HG03066 (cell line): ENCODE measurements at regions not wholly inside any gene's neighbourhood (a gene's known extent, or its start where the extent isn't known, plus 50 kb on each side); places are given as distances from the start of the nearest gene placed in this dataset.
"Not testable (repeated sequence)": the region's sequence is repeated elsewhere in the genome, so short reads cannot be mapped to it uniquely, and the experiment has no call there.

Source experiments
- ATAC-seq: cut with Tn5 transposase; IDR thresholded peaks from one replicate; pipeline ENCODE4 v1.9.1; 2021; ENCODE audit warnings: low read depth; ENCODE audit not compliant: unreplicated experiment

DNA sequence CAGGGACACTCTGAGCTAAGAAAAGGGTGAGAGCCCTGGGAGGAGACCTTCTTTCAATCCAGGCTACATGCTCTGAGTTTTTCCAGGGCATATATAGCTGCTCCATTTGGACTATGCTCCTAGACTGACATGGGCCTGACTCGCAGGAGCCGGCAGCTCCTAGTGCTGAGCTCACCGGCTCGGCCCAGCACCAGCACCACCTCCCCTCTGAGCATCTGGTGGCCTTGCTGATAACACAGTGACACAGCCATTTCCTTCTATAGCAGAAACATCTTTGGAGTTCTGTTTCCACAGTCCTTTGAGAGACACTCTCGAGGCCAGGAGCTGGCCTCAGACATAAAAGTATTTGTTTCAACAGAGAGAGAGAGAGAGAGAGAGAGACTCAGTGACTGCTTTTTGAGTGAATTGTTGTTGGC, 184.9 kb downstream of the TM9SF2 start:
- ATAC-seq, result no peak

DNA sequence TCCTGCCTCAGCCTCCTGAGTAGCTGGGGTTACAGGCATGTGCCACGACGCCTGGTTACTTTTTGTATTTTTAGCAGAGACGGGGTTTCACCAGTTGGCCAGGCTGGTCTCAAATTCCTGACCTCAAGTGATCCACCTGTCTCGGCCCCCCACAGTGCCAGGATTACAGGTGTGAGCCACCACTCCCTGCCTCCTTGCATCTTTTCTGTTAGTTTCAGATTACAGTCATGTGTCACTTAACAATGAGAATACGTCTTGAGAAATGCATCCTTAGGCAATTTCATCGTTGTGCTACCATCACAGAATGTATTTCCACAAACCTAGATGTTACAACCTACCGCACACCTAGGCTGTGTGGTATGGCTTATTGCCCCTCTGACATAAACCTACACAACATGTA, 180.4 kb downstream of the TM9SF2 start:
- ATAC-seq, result no peak

DNA sequence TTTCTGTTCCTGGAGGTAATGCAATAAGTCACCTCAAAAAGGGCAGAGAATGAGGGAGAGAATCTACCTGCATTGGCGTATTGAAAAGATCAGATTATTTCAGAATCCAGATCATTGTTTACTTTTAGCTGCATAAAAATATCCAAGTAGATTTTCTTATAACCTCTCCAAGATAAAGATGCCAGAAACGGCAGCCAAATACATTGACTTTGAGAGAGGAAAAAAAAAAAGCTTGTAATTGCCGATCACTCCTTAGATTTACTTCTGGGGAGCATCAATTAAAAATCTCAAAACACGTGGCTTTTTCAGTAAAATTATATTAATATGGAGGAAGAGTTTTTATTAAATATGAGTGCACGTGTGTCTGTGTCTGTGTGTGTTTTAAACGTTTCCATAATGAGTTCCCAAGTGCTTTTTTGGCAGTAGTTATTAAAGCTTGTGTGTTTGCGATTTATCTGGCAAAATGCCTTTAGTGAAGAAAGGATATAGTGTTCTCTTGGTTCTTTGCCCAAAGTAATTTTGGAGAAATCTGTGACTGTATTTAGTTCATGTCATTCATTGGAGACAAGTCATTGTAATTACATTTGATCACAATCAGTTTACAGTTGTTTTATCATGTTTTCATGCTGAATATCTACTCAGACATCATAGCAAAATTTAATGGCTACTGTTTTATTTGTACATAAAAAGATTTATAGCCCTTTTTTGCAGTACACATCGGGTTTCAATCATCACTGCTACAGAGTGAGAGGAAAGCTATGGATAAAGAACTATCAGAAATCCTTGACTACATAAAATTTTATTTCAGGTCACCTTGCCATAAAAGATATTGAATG, 176.1 kb downstream of the TM9SF2 start:
- no peak for ATAC-seq

DNA sequence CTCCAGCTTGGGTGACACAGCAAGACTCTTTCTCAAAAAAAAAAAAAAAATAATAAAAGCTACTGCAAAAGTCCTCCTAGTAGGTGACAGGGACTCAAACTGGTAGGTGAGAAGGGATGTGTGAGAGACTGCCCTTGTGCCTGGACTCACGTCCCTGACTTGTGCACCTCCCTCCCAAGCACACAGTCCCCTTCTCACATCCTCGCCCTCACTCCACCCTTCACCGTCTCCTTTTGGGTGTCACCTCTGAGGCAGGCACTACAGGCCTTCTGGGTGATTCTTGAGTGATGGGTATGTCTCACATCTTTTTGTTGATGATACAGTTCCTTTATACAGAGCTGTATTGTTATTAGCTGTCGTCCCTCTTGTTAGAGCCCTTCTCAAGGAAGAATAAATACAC, 170.5 kb downstream of the TM9SF2 start:
- no peak for ATAC-seq

DNA sequence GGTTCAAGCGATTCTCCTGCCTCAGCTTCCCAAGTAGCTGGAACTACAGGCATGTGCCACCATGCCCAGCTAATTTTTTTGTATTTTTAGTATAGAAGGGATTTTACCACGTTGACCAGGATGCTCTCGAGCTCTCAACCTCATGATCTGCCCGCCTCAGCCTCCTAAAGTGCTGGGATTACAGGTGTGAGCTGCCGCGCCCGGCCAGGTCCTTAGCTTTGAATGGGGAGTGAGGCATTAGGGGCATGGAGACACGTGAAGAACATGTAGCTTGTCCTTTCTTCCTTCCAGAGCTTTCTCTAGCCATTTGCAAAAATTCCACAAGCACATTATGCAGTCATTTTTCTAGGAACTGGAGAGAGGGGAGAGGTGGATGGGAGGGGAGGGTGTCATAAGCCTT, 167.8 kb downstream of the TM9SF2 start:
- not testable (repeated sequence) for ATAC-seq

DNA sequence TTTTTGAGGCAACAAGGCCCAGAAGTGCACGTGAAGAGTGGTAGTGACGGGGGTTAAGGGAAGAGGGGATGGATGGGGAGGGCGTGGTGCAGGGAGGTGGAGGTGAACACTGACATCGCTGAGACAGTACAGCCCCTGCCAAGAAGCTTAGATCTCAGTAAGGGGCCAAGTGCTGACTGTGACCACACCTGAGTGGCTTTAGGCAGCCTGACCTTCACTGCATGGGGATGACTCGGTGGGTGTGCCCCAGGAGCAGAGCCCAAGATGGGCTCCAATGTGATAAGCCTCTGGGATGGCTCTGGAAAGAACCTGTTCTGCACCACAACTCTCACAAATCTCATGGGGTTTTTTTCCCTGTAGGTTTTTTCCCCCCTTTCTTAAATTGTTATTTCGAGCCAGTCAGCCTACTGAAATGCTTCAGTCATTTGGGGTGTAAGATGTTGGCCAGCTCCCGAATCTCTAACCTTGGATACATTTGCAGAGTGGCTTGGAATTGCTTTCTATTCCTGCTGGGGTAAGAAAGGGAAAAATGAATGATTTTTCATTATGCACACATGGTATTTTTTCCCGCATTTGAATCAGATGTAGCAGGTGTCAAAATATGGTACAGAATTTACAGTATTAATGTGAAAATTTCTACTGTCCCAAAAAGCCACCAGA, 165.0 kb downstream of the TM9SF2 start:
- ATAC-seq, result no peak

DNA sequence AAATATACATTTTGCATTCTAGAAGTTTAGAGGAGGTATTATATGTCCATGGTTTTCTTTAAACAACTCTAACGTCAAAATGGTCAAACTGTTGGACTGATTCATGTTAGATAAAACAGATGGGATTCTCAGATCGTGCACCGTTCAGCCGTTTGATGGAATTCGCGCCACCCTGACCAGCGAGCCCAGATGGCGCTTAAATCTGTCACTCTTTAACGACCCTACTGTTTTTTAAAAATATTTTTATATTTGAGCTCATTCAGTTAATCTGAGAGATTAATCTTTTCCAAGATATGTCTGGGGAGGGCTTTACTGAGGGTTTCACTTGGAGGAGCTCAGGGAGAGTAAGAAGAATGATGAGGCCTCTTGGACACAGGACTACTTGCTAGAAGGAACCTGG, 164.4 kb downstream of the TM9SF2 start:
- ATAC-seq, result no peak

DNA sequence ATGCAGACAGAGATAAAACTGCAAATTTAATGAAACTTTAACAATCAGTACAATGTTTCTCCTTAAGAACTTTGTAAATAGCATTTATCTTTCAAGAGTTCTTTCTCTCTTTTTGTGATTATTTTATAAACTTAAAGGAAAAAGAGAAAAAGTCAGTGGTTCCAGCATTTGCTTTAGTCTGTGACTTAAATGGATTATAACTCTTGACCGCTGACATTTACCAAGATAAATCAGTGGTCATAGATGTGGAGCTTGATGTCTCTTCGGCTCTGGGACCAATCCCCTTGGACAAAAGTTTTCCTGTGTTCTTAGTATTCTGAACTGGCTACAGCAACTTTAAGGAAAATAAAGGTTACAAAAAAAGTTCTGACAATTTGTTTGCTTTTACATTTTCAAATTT, 162.6 kb downstream of the TM9SF2 start:
- no peak for ATAC-seq

DNA sequence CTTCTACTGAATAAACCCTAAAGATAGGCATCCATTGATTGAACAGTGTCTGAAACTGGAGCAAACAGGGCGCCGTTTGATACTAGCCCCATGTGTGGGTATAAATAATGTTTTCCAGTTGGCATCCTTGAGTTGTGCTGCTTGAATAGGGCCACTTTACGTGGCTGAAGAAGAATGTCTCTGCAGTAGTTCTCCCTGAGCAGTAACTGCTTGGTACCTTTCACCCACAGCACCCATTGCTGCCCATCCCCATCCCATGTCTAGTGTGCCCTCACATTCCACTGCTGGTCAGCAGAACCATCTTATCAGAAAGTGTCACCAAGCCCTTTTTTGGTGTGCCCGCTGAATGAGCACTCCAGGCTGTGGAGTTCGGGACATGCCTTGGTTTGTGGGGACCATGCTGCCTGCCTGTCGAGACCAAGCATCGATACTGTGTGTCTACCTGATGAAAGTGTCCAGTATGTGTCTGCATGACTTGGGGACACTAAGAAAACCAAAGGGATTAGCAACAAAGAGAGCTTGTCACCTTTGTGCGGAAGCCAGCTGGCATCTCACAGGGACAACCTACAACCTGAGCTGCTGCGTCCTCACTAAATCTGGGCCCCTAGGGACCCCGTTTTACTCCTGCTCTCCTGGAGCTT, 162.0 kb downstream of the TM9SF2 start:
- ATAC-seq, result no peak

DNA sequence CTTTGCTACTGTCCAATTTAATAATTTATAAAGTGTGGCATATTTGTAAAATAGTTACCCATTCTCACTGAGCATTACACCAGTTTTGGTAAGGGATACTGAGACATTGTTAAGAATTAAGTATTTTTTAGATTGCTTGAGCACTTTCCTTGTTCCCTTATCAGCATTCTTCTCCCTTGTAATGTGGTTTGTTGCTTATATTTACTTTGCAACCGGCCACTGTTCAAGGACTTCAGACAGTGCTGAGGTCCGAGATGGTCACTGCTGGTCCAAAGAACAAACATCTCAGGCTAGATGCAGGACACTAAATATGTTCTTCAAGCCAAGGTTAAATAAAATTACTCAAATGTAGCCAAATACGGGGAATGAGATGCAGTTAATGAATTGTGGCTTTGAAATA, 161.4 kb downstream of the TM9SF2 start:
- ATAC-seq, result no peak

DNA sequence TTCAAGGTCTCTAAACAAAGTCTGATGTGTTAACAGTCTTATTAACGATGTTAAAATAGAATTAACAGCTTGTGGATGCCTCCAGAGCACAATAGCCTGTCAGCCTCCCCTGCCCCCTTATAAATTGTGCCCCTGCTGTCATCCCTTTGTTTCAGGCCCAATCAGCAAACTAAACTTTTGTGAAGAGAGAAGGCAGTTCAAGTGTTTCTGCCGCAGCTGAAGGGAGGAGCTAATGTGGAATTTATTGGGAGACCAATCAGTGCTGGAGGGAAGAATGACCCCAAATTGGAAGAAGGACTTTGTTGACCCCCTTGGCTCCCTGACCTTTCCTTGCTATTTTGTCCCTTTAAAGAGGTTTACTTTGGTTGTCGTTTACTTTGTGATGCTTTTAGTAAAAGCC, 160.5 kb downstream of the TM9SF2 start:
- ATAC-seq, result no peak

DNA sequence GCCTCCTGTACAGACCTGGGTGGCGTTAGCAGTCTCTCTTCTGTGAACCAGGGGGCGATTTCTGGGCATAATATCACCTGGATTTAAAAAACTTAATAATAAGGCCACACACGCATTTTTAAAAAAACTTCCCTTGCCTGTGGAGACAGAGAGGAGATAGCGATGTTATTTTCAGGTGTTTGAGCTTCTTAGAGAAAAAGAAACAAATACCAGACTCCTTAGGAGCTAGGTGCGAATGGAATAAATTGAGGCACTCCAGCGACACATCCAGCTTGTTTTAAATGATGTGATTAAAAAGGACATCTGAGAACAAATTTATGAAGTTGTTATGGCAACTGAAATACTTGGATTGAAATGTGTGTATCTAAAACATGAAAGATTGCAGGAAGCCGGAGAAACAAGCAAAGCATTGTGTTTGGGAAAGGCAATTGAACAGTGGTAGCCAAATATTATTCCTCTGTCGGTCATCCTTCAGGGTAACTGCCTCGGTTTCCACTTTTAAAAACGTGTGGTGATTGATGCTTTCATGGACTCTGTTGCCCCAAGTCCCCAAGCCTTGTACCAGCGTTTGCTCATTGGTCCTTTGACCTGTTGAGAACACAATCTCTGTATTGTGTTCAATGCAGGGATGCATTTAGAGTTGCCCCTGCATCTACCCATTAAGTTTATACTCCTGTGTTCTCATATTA, 158.7 kb downstream of the TM9SF2 start:
- ATAC-seq, result no peak

DNA sequence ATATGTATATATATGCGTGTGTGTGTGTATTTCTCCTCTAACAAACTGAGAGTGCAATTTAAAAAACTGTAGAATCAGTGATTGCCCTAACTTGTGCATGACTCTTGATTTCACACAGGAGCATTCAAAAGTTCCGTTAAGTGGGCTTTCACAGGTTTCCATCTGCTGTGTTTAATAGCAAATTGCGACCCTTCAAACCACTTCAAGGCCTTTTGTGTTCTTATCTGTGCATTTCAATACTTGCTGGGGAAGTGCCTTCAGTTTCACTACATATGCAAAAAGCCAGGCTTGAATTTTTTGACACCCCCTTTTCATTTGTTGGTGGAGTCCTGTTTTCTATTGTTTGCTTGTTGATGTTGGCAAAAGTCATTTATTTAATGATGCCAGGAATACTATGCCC, 158.0 kb downstream of the TM9SF2 start:
- ATAC-seq, result no peak

DNA sequence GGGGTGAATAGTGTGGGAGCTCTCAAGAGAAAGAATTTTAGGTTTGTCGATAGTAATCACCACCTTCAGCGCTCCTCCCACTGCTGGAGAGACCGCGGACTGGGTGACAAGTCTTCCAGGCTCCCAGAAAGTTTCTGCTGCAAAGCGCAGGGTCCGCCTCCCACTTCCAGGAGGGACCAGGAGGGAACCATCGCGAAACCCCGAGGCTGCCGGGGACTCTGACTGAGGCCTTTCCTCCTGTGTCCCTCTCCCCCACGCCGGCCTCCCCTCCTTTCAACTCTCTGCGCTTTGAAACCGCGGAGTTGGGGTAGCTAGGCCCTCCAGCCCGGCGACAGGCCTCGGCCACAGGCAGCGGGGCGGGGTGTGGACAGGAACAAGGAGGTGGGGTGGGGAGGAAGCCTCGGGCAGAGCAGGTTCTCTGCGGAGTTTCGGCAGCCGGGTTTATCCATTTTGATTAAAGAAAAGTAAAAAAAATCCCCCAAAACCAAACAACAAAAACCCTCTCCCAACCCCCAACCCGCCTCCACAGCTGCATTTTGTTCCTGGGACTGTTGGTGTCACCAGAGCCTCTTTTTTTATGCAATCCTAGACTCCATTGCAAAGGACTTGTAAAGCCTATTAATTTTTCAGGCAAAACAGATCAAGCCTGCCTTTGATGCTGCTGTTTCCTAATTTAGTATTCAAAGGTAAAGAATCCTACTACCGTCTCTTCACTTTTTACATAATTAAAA, 157.2 kb downstream of the TM9SF2 start:
- ATAC-seq, result peak; percentile 44

DNA sequence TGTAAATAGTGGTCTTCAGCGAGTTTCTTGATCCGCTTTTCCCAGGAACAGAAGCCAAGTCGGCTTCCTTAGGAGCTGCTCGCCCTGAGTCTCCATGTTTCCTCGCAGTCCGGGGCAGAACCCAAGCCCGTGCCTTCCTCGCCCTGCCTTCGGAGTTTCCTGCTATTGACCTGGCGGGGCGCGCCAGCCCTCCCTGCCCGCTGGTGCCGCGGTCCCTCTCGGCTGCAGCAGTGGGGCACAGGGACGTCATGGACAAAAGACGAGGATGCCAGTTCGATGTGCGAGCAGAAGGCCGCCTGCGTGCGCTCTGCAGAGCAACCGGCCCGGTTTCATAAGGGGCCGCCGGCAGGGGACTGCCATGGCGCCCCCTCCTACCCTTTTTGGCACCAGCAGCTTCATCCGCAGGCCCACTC, 156.6 kb downstream of the TM9SF2 start:
- ATAC-seq, result peak; percentile 20

DNA sequence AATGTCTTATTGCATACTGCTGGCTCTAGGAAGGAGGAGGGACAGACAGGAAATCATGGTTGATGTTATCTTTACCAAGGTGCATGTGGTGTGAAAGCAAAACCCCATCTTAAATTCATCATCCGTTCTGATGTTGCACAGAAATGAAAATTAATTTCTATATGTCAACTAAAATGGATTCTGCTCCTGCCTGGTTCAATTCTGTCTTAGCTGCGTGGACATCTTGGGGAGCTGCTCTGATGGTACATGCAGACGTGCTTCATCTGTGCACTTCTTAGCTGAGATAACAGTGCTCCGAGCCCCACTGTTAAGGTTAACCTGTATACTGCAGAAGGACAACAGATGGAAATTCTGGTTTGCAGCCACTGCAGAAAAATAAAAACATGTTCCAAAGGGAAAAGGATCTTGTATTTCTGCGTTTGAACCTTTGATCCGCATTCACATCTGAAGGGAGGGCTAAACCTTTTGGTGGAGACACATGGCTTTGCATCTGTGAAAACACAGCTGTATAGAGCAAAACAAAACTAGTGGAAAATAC, 155.6 kb downstream of the TM9SF2 start:
- no peak for ATAC-seq

DNA sequence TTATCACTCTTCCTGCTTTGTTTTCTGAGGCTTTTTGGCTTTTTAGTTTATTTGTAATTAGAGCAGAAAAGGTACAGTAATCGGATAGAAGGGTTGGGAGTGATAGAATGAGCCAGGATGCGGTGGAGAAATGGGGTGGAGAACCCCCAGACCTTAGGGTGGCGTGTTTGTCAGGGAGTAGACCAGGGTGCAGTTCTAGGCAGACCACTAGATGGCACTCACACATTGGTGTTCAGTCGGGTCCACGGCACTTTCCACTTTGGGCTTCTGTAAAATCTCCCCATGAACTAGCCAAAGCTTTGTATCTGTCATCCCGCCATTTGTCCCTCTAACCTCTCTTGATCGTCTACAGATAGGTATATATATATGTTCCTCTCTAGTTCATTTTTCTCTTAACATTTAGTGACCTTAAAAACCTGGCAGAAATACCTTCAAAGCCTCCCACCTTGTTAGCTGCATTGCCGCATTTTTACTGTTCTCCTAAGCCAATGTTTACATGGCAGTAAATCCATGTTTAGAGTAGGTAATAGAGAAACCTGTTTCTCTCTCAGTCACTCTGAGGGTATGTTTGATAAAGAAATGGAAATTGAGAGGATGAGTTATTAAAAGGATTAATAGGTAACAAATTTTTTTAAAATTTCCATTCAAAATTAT, 154.9 kb downstream of the TM9SF2 start:
- peak; percentile 63 for ATAC-seq

DNA sequence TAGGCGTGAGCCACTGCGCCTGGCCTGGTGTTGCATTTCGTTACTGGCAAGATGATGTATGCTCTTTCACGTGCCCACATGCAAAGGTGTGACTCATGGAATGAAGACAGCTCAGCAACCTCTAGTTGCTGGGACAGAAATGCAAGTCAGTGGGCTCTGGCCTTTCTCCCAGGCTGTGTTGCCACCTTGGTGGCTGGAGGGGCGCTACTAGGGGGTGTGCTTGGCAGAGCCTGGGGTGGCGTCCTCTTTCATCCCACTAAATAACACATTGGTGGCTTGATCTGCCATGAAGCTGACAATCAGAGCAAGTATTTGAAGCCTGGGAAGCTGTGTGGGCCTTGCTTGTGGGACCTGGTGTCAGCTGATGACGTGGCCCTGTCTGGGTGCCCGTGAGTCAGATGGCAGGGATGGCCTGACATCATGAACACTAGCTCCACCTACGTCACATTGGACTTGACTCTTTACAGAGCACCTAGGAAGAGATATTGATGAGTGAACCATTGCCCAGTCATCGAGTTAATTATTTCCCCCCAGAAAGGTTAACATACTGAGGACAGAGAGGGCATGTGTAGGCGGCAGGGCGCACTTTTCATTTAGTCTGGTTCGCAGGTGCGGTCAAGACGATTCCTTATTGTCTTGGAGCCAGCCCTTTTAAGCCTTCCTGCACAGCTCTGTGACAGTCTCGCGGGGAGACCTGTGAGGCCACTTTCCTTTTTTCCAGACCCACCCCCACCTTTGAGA, 154.2 kb downstream of the TM9SF2 start:
- no peak for ATAC-seq

DNA sequence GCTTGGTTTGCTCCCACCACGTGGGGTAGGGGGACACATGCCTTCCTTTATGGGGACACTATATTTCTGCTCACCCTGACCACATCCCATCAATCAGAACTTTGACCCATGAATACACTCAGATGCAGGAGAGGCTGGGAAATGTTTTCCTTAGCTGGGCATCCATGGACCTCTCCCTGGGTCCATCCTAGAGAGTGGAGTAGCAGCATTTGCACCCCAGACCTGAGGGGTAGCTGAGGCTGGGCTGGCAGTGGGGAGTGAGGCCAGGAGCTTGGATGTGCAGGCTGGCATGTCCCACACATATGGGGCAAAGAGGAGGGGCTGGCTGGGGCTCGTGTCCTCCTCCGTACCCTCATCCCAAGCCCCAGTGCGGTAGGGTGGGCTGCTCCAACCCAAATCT, 152.8 kb downstream of the TM9SF2 start:
- ATAC-seq, result no peak
